Panc1 (cell line): ENCODE measurements at regions not wholly inside any gene's neighbourhood (a gene's known extent, or its start where the extent isn't known, plus 50 kb on each side); places are given as distances from the start of the nearest gene placed in this dataset.

Experiments used
- POLR2AphosphoS5 ChIP-seq: IDR thresholded peaks from 2 replicates; pipeline ENCODE4 v1.6.1; 2012; ENCODE audit warnings: mild to moderate bottlenecking, low read depth, low read length, moderate library complexity
- REST ChIP-seq, 2 experiments: IDR thresholded peaks; 2 replicates each; pipeline ENCODE4 v1.6.1; 2011 to 2012; ENCODE audit warnings: low read depth in 2 of 2, control low read depth in 1 of 2, low read length in 1 of 2, mild to moderate bottlenecking in 1 of 2, moderate library complexity in 1 of 2; ENCODE audit not compliant: insufficient read depth in 1 of 2
- SIN3A ChIP-seq: IDR thresholded peaks from 2 replicates; pipeline ENCODE4 v1.6.1; 2012; ENCODE audit warnings: low read depth, mild to moderate bottlenecking, low read length, moderate library complexity, borderline replicate concordance; ENCODE audit not compliant: insufficient read depth
- TCF7L2 ChIP-seq: IDR thresholded peaks from 2 replicates; pipeline ENCODE4 v1.6.1; 2011; ENCODE audit warnings: mild to moderate bottlenecking, low read depth, low read length, inconsistent platforms
- TF ChIP-seq, protein P1 (sequence below): fragments of 450-650 bp; IDR thresholded peaks from 2 replicates; pipeline ENCODE4 v1.5.1; 2017; ENCODE audit warnings: mild to moderate bottlenecking

DNA sequence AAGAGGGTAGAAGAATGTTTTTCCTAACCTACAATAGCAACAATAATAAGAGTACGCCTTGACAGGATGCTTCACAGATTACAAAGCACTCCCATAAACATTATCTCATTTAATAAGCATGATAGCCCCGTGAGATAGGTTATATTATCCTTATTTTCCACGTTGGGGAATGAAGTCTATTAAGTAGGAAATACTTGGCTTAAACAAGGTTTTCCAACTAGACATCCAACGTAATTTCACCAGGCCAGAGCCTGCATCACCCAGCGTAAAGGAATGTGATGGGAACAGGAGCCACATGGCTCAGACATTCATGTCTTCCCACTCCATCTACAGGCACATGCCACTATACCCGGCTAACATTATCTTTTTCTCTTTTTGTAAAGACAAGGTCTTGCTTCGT is 223.4 kb upstream of the AMIGO2 start:
- TF ChIP-seq, protein P1, sequence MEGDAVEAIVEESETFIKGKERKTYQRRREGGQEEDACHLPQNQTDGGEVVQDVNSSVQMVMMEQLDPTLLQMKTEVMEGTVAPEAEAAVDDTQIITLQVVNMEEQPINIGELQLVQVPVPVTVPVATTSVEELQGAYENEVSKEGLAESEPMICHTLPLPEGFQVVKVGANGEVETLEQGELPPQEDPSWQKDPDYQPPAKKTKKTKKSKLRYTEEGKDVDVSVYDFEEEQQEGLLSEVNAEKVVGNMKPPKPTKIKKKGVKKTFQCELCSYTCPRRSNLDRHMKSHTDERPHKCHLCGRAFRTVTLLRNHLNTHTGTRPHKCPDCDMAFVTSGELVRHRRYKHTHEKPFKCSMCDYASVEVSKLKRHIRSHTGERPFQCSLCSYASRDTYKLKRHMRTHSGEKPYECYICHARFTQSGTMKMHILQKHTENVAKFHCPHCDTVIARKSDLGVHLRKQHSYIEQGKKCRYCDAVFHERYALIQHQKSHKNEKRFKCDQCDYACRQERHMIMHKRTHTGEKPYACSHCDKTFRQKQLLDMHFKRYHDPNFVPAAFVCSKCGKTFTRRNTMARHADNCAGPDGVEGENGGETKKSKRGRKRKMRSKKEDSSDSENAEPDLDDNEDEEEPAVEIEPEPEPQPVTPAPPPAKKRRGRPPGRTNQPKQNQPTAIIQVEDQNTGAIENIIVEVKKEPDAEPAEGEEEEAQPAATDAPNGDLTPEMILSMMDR, result no peak
- TF ChIP-seq POLR2AphosphoS5, result no peak
- no peak for TF ChIP-seq REST (IDR thresholded peaks at IDR 0.05; ENCODE audit: insufficient read depth in 1 of 2, low read depth in 2 of 2, low read length in 1 of 2)
- no peak for TF ChIP-seq TCF7L2
- TF ChIP-seq SIN3A, result no peak
